Mesenteric fat pad (tissue), 1 donor: ENCODE measurements at regions not wholly inside any gene's neighbourhood (a gene's known extent, or its start where the extent isn't known, plus 50 kb on each side); places are given as distances from the start of the nearest gene placed in this dataset.

ENCODE experiments used
- DNase-seq: peaks from one replicate; pipeline ENCODE4 v3.0.0-alpha.2; 2020; ENCODE audit warnings: low spot score
- donor health status: DM: yes; HTN: yes; CAD: no.

DNA sequence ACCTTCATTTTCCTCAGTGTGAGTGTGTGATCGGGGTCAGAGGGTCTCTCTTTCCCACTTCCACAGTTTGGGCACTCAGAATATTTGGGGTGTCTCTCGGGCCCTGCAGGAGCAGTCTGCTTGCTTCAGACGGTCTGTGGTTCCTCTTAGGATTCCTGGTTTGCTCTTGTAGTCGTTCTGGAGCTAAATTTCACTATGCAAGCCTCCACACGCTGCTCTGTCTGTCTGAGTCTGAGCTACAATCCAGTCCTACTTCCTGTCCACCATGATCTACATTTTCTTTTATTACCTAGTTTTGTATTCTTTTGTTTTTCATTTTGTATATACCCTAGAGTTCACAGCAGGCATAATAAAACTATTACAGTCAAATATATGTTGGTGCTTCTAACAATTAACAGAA is 1967.3 kb upstream of the NUDT12 start:
- no peak for DNase-seq

DNA sequence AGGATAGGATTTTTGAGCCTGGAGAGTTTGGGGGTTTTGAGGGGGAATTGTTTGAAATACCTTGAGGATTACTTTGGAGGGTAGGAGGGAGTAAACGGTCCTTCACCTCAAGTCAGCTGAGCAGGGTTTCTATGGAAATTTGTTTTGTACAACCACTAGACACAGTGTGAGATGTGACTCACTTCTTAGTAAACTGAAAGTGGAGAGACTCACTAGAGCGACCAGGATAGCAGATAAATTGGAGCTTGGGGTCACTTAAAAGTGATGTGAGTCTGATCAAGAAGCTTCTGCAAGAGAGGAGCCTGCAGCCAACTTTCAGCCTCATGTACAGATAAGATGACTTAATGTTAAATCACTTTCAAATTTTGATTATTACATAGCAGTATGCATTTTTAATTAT is 1945.9 kb upstream of the NUDT12 start:
- no peak for DNase-seq

DNA sequence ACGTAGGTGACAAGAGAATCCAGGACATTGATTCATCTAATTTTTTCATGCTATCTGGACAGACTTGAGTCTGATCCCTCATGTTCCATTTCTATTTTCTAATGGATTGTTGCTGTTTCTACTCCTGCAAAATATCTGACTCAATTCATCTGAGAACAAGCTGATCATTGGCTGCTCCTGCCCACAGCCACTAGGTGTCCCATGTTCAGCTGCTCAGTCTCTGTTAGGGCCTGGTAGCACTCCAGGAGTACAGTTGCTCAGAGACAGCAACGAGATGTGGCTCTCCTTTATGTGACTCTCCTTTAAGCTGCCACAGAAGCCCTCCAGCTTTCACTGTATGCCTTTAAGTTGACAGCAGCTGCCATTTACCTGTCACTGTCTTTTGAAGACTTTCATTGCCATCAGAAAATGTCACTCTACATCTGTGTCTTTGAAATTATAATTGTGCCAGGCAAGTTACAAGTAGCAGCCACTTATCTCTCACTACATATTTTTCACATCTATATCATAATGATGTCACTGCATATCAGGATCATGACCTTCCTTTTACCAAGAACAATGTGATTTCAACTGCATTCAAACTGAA is 1944.2 kb upstream of the NUDT12 start:
- DNase-seq: no peak

DNA sequence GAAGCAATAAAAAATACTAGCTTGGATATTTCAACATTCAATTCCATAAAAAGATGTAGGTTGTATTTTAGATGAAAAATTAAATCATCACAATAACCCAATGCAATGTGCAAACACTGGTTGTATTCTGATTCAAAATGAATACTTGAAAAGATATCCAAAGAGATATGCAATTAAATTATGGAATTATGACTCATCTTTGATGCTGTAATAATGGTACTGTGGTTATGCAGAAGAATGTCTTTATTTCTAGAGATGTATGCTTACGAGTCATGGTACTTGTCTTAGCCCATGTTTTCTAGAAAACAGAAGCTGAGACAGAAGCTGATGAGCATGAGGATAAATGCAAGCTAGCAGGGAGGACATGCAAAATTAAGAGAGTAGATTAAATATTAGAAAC is 1941.4 kb upstream of the NUDT12 start:
- no peak for DNase-seq

DNA sequence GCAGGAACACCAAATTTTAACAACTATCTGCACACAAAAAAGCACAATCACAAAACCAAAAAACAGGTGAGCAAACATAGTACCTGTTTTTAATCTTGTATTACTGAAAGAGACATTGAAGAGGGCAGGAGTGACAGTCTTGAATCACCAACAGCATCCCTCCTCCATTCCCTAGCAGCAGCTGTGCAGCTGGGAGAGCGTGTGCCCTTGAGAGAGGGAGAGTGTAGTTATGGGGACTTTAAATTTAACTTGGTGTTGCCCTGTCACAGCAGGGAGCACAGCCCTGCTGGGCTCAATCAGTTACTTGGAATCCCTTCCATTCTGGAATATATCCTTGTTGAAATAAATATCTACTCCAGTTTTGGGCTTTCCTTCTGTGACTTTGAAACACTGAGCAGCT is 1938.7 kb upstream of the NUDT12 start:
- DNase-seq: no peak

DNA sequence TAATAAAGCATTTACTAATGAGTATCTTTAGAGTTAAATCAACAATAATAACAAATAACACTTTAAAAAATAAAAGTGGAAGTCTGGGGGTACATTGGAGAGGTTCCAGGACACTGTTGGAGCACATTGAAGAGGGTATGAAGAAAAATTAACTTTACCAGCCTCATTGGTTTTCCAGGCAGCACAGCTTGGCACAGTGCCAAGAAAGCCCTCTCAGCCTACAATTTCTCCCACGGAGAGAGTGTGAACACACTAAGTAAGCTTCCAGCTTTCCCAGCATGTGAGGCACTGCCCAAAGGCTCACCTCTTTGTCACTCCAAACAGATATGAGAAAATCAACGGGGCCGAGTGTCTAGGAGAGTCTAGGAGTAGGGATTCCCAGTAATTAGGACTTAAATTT is 1912.8 kb upstream of the NUDT12 start:
- DNase-seq: no peak

DNA sequence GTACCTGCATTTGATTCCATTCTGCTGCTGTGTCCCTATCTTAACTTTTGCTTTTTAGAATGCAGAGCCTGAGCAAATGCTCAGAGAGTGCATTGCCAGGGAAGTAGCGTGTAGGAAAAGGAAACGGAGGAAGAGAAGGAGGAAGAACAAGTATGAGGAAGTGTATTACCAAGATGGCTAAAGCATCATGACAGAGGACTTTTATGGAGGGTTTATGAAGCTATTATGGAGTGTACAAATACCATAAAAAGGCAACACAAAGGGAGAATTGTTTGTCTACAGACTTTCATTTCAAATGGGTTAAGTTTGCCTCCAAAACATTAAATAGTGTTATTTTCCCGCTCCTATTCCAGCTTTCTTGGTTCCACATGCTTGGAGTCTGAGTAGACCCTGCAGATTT is 1899.8 kb upstream of the NUDT12 start:
- no peak for DNase-seq

DNA sequence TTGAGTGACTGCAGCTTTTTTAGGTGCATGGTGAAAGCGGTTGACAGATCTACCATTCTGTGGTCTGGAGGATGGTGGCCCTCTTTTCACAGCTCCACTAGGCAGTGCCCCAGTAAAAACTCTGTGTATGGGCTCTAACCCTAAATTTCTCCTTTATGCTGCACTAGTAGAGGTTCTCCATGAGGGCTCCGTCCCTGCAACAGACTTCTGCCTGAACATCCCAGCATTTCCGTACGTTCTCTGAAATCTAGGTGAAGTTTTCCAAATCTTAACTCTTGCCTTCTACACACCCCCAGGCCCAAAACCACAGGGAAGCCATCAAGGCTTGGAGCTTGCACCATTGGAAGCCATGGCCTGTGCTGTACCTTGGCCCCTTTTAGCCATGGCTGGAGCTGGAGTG is 1898.1 kb upstream of the NUDT12 start:
- no peak for DNase-seq

DNA sequence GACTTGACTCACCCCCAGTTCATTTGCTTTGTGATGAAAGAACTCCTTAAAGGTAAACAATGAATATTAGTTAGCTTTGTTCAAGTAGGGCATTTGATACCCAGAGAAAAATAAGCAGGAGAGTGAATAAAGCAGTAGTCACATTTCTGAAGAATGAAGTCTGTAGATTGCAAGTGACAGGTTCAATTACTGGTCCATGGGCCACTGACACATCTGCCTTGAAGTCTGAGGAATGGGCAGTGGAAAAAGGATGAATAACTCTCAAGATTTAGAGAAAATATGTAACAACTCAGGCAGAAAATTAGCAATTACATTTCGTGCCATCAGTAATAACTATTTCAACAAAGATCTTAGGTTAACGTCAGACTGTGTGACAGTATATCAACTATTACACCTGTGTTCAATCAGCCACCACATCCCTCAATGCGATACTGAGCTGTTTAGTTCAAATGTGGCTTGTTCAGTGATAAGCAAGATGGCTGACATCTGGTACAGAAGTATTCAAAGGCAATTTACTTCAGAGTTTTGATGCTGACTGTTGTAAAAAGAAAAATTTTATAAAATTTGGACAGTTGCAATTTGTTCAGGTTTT is 1890.7 kb upstream of the NUDT12 start:
- no peak for DNase-seq

DNA sequence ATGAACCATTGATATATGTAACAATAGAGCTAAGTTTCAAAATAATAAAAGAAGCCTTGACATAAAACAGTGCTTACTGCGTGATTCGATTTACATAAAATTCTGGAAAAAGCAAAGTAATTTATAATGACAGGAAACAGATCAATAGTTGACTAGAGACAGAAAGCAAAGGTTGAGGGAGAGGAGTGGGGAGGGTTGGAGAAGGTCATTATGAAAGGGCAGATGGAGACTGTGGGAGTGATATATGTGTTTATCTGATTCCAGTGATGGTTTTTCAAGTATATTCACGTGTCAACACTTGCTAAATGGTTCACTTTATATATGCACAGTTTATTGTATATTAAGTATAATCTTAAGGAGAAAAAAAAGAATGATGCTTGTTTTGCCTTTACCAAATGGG is 1885.7 kb upstream of the NUDT12 start:
- DNase-seq: no peak

DNA sequence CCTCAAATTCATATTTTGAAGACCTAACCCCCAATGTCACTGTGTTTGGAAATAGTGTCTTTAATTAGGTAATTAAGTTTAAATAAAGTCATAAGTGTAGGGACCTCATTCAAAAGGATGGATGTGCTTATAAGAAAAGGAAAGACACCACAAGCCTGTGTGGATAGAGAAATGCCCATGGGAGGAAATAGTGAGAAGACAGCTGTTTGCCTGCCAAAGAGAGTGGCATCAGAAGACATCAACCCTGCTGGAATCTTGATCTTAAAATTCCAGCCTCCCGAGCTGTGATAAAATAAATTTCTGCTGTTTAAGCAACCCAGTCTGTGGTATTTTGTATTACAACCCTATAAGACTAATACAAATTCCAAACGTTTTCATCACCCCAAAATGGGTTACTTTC is 1867.9 kb upstream of the NUDT12 start:
- no peak for DNase-seq

DNA sequence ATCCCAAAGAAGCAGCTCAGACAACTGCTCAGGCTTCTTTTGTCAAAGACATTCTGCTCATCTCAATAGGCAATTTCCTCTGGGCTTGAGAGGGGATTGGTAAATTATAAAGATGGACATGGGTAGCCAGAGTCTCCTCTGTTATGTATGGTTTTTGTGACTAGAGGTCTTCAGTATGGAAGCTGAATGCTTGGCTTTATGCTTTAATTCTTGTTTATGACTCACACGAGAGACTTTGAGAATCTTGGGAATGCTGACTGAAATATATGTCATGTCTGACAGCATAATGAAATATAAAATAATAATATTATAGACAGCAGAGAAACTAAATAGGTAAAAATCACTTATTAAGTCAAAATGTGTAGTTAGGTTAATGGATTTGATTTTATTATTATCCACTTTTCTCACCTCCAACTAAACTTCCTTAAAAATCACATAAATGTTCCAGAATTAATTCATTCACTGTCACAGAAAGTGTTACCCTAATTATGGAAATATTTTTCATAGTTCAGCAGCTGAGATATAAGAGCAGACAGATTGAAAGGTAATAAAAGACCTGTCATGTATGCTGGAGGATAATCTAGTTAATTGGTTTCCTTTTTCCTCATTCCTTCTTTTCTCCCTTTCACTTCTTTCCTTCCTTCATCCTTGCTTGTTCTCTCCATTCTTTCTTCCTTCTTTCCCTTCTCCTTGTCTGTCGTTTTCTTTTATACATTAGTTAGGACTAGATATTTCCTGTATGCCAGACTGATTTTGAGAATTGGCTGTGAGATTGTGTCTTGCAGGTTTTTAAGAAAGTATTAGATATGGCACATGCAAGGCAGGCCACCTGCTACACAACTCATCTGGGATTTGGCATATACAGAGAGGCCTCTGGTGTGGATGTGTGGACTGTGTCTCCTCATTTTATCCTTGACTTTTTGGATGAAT is 1866.1 kb upstream of the NUDT12 start:
- no peak for DNase-seq

DNA sequence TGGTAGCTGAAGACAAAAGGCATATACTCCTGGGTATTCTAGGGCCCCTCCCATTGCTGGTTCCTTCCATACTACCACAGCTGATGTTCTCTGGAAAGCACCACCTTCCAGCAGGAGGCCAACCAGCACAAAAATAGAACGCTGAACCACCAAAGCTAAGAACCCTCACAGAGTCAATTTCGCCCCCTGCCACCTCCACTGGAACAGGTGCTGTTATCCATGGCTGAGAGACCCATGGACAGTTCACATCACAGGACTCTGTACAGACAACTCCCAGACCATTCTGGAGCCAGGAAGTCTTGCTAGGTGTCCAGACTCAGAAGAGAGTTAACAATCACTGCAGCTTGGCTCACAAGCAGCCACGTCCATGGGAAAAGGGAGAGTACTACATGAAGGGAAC is 1851.5 kb upstream of the NUDT12 start:
- DNase-seq: no peak

DNA sequence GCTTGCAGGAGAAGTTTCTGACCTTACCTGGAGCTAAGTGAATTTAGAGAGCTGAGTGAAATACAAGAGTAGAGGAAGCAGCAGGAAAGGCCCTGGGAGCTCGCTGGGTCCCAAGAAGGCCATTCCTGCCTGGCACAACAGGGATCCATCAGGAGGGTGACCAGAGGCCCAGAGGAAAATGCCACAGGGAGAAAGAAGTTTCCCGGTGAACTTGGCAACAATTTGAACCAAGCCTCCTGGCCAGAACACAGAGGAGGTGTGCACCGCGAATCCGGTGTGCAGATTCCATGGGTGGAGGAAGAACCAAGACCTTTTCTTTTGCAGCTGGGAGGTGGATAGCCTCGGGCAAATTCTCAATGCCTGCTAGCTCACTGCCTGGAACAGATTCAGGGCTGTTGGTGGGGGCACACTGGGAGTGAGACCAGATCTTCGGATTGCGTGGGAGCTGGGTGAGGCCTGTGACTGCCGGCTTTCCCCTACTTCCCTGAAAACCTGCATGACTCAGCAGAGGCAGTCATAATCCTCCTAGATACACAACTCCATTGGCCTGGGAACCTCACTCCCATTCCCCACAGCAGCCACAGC is 1850.9 kb upstream of the NUDT12 start:
- DNase-seq: no peak

DNA sequence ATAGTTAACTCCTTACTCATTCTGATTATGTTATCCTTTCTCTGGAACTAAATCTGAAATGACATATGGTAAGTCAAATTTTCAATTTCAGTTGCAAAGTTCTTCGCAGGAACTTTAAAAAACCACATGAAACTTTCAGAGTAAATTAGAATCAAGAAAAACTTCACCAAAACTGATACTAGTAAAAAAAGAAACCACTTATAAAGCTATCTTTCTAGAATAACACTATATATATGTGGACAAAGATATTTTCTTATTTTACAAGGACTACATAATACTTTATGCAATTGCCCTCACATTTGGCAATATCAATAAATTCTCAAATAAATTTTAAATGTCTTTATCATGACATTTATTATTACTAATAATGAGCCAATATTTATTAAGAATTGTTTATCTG is 1847.1 kb upstream of the NUDT12 start:
- DNase-seq: no peak

DNA sequence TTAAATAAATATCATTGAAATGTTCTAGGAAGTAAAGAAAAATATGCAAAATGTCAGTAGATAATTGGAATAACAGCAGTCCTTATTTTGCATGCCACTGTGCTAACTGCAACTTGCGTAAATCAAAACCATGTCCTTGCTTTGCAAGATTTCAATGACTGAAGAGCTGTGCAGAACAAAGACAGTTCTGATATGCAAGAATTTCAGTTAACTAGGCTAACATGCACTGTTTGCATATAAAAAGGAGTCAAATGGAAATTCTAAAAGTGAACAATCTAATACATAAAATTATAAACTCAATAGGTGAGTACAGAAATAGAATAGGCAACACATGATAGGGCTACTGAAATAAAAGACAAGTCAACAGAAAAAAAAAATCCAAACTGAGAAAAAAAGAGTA is 1844.6 kb upstream of the NUDT12 start:
- DNase-seq: no peak

DNA sequence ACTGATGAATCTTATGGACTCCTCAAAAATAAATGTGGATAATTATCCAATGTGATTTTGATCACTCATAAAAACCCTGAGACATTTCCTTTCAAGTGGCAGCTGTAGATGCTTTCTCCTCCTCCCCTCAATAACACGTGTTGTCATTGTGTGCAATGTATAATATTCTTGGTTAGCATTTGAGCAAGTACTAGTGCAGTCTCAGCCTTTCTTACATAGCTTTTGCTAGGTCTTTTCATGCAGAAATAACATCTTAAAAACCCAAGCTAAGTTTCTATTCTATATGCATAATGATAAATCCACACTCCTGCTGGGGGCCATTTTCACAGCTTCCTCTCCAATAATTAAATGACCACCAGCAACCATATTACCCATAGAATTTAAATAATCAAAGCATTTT is 1835.2 kb upstream of the NUDT12 start:
- no peak for DNase-seq

DNA sequence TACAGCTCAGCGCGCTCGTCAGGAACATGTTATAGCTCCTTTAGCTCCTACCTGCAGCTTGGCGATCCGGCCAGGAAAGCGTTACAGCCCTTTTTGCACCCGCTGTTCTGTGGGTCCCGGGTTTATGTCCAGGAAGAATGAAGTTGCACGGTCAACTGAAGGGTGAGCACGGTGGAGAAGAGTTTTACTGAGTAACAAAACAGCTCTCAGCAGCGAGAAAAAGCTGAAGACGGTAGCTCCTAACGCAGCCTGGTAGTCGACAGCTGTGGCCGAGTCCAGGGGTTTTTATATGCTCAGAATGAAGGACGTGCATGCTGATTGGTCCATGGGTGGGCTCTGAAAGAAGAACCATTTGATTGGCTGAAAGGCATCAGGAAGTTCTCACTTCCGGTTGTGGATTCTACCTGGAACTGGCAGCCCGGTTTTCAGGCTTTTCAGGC is 1830.1 kb upstream of the NUDT12 start:
- DNase-seq: no peak

DNA sequence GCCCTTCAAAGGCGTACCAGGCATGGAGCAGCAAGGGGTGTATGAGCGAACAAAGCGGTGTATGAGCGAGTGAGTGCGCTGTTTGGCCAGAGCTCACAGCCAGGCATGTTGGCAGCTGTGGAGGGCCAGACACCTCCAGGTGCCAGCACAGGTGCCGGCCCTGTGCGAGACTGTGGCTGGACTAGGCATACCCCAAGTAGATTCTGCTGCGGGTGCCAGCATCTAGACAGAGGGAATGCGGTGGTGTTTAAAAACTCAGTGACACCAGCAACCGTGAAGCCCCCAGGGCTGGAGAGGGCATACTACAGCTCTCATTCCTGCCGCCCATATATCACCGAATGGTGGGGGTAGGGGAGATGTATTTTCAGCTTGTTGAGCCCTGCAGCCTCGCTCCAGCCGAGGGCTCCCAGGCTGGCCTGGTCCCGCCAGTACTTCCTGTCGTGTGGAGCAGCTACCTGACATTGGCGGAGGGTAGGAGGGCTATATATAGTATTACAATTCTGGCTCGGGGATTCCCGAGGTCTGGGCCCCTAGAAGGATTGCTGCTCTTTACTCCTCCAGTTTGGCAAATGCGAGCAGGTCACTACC is 1829.6 kb upstream of the NUDT12 start:
- DNase-seq: no peak

DNA sequence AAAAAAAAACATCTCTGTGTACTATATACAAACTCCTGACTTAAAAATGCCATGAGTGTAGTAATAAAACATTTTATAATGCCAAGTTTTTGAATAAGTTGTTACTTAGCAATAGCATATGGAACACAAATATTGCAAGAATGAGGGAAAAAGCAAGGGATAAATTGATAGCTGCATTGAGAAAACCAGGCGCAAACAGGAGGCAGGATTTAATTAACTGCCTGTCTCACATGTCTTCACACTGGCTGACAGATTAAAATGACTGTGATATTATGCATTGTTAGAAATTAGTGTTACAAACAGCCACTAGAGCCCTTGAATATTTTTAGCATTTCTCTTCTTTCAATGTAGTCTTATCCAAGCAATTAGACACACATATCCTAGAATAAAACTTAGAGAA is 1817.5 kb upstream of the NUDT12 start:
- no peak for DNase-seq

DNA sequence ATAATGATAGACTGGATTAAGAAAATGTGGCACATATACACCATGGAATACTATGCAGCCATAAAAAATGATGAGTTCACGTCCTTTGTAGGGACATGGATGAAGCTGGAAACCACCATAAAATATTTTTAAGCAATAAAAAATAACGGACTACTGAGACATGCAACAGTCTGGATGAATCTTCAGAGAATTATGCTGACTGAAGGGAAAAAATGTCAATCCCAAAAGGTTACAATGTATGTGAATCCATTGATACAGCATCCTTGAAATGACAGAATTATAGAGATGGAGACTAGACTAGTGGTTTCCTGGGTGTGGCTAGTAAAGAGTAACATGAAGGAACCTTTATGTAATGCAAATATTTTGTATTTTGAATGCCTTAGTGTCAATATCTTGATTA is 1808.6 kb upstream of the NUDT12 start:
- DNase-seq: no peak
